Nephron progenitor cell (in vitro differentiated cells): ENCODE measurements at regions not wholly inside any gene's neighbourhood (a gene's known extent, or its start where the extent isn't known, plus 50 kb on each side); places are given as distances from the start of the nearest gene placed in this dataset.
"Not testable (repeated sequence)": the region's sequence is repeated elsewhere in the genome, so short reads cannot be mapped to it uniquely, and the experiment has no call there.

Source experiments
- DNase-seq: peaks from one replicate; pipeline ENCODE4 v3.0.0; 2021
- H3K27ac Mint-ChIP-seq: 2 replicates; pipeline ENCODE4 v1.8.0; 2021; ENCODE audit warnings: mild to moderate bottlenecking, moderate library complexity, mixed read lengths
- H3K27me3 Mint-ChIP-seq: 2 replicates; pipeline ENCODE4 v1.8.0; 2021; ENCODE audit warnings: mild to moderate bottlenecking, low read depth, mixed read lengths; ENCODE audit not compliant: poor library complexity
- H3K36me3 Mint-ChIP-seq: 2 replicates; pipeline ENCODE4 v1.8.0; 2021; ENCODE audit warnings: low read depth, mixed read lengths
- H3K4me1 Mint-ChIP-seq: 2 replicates; pipeline ENCODE4 v1.8.0; 2021; ENCODE audit warnings: mixed read lengths
- H3K4me3 Mint-ChIP-seq: 2 replicates; pipeline ENCODE4 v1.8.0; 2021; ENCODE audit warnings: mild to moderate bottlenecking, moderate library complexity, mixed read lengths
- H3K9me3 Mint-ChIP-seq: 2 replicates; pipeline ENCODE4 v1.8.0; 2021; ENCODE audit warnings: mild to moderate bottlenecking, moderate library complexity, mixed read lengths
- TF ChIP-seq, protein P1 (sequence below): fragments of 200-600 bp; sonication (generic); IDR thresholded peaks from 2 replicates; pipeline ENCODE4 v1.5.0; 2021; ENCODE audit warnings: antibody characterized with exemption

DNA sequence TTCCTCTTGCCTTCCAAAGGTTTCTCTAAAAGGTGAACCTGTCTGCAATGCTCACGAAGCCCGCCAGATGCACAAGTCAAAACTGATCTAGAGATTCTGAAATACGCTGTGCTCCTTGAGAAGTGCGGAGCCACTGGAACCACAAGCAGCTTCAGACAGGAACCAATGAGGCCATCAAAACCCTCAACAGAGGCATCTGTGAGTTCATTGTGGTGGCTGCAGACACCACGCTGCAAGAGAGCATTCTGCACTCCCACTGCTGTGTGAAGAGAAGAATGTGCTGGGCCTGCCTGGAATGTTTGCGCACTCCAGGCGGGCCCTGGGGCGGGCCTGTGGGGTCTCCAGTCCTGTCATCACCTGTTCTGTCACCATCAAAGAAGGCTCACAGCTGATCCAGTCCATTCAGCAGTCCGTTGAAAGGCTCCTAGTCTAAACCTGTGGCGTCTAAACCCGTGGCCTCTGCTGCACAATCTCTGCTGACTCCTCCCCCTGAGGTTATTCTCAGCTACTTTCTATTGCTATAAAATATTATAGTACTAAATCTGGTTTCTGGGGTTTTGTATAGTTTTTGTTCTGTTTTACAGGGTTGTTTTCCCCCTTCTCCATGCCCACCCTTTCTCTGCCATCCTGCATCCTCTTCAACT lies 187.4 kb downstream of the FAM72C start:
- not testable (repeated sequence) for H3K4me3 Mint-ChIP-seq, DNase-seq, H3K36me3 Mint-ChIP-seq, H3K4me1 Mint-ChIP-seq, H3K27ac Mint-ChIP-seq, H3K27me3 Mint-ChIP-seq, H3K9me3 Mint-ChIP-seq

DNA sequence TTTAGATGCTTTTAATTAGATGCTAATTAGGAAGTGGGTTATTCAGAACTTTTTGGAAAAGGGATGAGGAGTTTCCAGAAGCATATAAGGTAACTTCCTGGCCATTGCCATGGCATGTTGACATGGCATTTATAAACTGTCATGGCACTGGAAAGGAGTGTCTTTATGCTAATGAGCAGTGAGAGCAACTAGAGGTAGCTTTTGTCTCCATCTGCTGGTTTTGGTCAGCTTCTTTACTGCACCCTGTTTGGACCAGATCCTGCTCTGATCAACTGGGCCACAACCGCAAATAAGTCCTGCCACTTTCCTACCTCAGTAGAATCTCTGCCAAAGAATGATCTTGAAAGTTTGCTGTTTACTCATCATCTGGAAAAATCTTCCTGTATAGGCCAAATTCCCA lies 193.6 kb downstream of the FAM72C start:
- H3K27me3 Mint-ChIP-seq, H3K9me3 Mint-ChIP-seq, H3K27ac Mint-ChIP-seq, H3K36me3 Mint-ChIP-seq, H3K4me3 Mint-ChIP-seq, H3K4me1 Mint-ChIP-seq, DNase-seq: not testable (repeated sequence)

DNA sequence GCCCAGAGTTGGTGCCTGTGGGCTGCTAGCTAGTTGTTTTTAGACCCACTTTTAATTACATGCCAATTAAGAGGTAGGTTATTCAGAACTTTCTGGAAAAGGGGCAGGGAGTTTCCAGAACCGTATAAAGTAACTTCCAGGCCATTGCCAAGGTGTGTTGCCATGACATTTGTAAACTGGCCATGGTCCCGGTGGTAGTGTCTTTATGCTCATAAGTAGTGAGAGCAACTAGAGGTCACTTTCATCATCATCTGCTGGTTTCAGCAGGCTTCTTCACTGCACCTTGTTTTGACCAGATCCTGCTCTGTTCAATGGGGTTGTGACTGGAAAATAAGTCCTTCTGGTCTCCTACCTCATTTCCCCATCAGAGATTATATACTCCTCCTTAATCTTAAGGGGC lies 207.0 kb downstream of the FAM72C start:
- H3K4me3 Mint-ChIP-seq: not testable (repeated sequence)

DNA sequence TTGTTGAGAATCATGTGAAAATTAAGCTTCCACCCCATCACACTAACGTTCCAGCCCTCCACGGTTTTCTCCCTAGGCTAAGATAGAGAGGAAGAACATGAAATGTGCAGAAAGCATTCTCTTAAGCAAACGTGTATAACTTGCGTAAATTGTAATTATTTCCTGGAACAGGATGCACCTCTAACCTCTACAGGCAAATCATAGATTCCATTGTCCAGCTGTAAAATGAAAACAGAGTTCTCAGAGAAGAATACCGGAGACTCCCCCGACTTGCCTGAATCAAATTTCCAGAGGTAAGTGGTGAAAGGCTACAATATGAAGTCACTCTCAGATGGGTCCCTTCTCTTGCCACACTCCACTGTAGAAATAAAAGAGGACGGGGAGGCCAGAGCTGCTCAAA lies 211.4 kb downstream of the FAM72C start:
- H3K27ac Mint-ChIP-seq, H3K4me1 Mint-ChIP-seq, H3K4me3 Mint-ChIP-seq, H3K36me3 Mint-ChIP-seq, H3K27me3 Mint-ChIP-seq, DNase-seq: not testable (repeated sequence)
- peaks cover 27% of the 10 kb centered on the region for H3K9me3 Mint-ChIP-seq

More for the DNA sequence above, 207.0 kb downstream of the FAM72C start:
- H3K36me3 Mint-ChIP-seq, H3K27ac Mint-ChIP-seq, H3K4me1 Mint-ChIP-seq, DNase-seq, H3K27me3 Mint-ChIP-seq: not testable (repeated sequence)
- H3K9me3 Mint-ChIP-seq: peaks cover 25% of the 10 kb centered on the region

DNA sequence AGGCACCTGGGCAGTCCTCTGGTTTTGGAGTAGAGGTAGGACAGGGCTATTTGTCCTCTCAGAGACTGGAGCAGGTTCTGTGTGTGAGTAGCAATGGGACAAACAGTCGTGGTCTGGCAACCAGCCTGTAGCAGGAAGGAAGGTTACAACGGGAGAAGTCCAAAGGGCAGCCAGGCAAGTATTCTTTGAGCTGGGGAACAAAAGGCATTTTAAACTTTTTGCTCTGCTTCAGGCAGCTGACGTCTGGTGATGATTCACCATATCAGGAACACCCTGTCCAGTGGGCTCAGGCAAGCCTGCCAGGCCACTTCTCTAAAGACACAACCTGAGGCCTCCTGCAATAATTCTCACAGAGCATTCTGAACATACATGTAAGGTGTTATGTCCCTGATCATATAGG lies 215.8 kb downstream of the FAM72C start:
- H3K36me3 Mint-ChIP-seq, H3K27me3 Mint-ChIP-seq, H3K4me3 Mint-ChIP-seq, H3K4me1 Mint-ChIP-seq, DNase-seq, H3K27ac Mint-ChIP-seq: not testable (repeated sequence)
- peaks cover 38% of the 10 kb centered on the region for H3K9me3 Mint-ChIP-seq

DNA sequence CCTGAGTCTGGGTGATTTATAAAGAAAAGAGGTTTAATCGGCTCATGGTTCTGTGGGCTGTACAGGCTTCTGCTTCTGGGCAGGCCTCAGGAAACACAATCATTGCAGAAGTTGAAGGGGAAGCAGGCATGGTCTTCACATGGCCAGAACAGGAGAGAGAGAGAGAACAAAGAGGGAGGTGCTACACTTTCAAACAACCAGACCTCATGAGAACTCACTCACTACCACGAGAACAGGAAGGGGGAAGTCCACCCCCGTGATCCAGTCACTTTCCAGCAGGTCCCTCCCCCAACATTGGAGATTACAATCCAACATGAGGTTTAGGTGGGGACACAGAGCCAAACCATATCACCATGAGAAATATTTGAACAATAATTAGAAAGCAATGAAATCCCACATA lies 222.9 kb downstream of the FAM72C start:
- DNase-seq: no peak
- TF ChIP-seq, protein P1, sequence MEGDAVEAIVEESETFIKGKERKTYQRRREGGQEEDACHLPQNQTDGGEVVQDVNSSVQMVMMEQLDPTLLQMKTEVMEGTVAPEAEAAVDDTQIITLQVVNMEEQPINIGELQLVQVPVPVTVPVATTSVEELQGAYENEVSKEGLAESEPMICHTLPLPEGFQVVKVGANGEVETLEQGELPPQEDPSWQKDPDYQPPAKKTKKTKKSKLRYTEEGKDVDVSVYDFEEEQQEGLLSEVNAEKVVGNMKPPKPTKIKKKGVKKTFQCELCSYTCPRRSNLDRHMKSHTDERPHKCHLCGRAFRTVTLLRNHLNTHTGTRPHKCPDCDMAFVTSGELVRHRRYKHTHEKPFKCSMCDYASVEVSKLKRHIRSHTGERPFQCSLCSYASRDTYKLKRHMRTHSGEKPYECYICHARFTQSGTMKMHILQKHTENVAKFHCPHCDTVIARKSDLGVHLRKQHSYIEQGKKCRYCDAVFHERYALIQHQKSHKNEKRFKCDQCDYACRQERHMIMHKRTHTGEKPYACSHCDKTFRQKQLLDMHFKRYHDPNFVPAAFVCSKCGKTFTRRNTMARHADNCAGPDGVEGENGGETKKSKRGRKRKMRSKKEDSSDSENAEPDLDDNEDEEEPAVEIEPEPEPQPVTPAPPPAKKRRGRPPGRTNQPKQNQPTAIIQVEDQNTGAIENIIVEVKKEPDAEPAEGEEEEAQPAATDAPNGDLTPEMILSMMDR: no peak
- no peaks in the 10 kb centered on the region for H3K36me3 Mint-ChIP-seq
- peaks cover 66% of the 10 kb centered on the region for H3K9me3 Mint-ChIP-seq
- no peak overlapping the region for H3K27ac Mint-ChIP-seq
- H3K27me3 Mint-ChIP-seq: no peaks in the 10 kb centered on the region
- no peak overlapping the region for H3K4me3 Mint-ChIP-seq
- no peaks in the 10 kb centered on the region for H3K4me1 Mint-ChIP-seq

DNA sequence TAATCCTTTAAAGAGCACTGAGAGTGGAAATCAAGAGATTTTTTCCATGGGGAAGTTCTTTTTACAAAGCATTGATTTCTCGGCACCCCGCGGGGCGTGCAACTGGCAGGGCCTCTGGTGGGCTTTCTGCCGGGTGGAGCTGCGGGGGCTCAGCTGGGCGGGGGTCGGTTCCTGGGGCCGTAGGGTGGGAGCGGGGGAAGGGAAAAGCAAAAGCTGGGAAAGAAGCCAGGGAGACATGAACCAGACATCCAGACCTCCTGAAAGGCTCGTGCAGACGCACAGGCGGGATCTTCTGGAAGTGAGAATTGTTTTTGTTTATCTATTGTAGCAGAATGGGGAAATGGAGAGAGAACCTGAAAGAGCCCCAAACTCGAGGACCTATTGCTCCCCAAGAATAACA lies 235.2 kb downstream of the FAM72C start:
- no peak overlapping the region for H3K4me3 Mint-ChIP-seq
- TF ChIP-seq, protein P1: no peak
- no peak overlapping the region for H3K27ac Mint-ChIP-seq
- no peak for DNase-seq
- H3K9me3 Mint-ChIP-seq: peaks cover 54% of the 10 kb centered on the region
- no peaks in the 10 kb centered on the region for H3K27me3 Mint-ChIP-seq
- no peaks in the 10 kb centered on the region for H3K36me3 Mint-ChIP-seq
- H3K4me1 Mint-ChIP-seq: no peaks in the 10 kb centered on the region

DNA sequence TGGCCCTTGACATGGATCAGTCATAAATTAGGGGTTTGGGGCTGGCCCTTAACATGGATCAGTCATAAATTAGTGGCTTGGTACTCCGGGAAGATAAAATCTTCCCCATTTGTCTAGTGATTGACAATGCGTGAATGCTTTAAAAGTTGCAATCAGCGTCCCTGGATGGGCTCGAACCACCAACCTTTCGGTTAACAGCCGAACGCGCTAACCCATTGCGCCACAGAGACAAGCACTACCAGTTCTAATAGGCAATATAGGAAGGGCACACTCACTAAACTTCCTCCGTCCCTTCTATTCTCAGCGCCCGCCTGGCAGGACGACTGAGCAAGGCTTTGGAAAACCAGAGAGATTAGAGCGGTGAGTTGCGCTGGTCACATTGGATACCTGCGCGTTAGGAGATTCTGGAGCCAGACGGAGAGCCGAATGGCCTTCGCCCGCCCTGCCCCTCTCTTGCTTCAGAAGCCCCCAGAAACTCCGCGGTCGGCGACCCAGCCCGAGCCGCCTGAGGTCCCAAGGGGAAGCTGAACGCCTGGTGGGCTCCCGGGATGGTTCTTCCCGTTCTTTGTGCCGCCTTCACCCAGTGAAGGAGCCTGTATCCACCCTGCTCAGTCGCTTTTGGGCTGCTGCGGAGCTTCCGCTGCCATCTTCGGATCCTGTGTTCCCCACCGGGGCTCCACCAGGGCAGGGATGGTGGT lies 235.9 kb downstream of the FAM72C start:
- DNase-seq: no peak
- TF ChIP-seq, protein P1: no peak
- H3K27ac Mint-ChIP-seq: no peak overlapping the region
- H3K4me3 Mint-ChIP-seq: no peak overlapping the region
- no peaks in the 10 kb centered on the region for H3K27me3 Mint-ChIP-seq
- H3K36me3 Mint-ChIP-seq: no peaks in the 10 kb centered on the region
- peaks cover 61% of the 10 kb centered on the region for H3K9me3 Mint-ChIP-seq
- H3K4me1 Mint-ChIP-seq: no peaks in the 10 kb centered on the region

DNA sequence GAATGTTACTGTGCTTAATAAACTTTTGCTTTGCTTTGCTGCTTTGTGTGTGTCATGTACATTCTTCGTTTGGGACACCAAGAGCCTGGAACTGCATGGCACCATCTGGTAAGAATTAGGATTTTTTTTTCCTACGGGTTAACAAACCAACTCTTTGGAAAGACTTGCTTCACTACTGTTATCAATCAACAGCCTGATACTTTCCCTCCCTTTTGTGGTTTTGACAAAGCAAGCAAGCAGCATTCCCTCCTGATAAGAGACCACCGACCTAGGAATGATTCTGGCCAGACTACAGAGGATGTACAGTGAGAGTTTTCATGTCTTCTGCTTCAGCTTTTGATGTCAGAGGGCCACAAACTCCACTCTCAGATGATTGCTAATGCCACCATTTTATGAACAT lies 237.5 kb downstream of the FAM72C start:
- not testable (repeated sequence) for H3K4me1 Mint-ChIP-seq, H3K27me3 Mint-ChIP-seq, H3K36me3 Mint-ChIP-seq, H3K4me3 Mint-ChIP-seq, DNase-seq, H3K27ac Mint-ChIP-seq
- peaks cover 66% of the 10 kb centered on the region for H3K9me3 Mint-ChIP-seq

DNA sequence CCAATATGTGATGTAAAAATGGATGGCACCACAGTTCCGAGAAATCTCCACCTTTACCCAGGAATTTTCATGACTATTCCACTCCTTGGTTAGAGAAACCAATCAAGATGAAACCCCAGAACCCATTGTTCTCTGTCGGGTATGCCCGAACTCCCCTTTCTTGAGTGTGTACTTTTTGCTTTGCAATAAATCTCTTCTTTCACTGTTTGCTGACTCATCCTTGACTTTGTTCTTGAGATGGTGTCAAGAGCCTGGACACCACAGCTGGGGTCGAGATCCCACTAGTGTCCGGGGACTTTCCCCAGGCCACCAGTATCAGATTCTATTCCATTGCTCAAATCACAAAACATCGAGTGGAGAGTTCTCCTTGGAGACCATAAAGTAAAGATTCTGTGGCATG lies 240.9 kb downstream of the FAM72C start:
- not testable (repeated sequence) for H3K36me3 Mint-ChIP-seq, DNase-seq, H3K4me1 Mint-ChIP-seq, H3K27ac Mint-ChIP-seq, H3K27me3 Mint-ChIP-seq, H3K4me3 Mint-ChIP-seq
- H3K9me3 Mint-ChIP-seq: peaks cover 68% of the 10 kb centered on the region

DNA sequence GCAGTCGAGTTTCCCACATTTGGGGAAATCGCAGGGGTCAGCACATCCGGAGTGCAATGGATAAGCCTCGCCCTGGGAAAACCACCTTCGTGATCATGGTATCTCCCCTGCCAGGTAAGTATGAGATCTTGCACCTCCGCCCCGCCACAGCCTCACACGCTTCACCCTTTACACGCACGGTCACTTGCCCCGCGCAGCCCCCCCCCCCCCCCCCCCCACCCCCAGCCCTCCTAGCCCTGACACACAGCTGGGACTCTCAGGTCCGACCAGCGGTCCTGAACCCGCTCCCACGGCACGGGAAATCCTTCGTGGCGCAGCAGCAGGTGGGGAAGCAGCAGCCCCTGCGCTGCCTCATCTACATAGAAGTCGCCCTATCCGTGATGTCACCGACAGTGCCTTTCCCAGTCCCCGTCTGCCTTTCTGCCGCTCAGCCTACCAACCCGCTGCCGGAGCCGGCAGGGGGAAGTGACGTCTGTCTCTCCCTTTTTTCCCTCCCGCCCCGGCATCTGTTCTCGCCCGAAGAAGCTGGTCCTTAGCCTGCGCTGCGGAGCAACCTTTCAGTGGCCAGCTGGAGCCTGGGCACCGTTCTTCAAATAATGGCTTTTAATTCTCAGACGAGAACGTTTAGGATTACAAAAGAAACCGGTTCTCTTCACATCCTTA lies 242.2 kb downstream of the FAM72C start:
- H3K4me3 Mint-ChIP-seq: not testable (repeated sequence)

More for the DNA sequence above, 242.2 kb downstream of the FAM72C start:
- Mint-ChIP-seq H3K9me3 (peaks cover 61% of the 10 kb centered on the region), H3K27ac (peak overlapping the region; percentile 99)
- not testable (repeated sequence) for H3K27me3 Mint-ChIP-seq, H3K4me1 Mint-ChIP-seq, H3K36me3 Mint-ChIP-seq
- peak; percentile 3 for DNase-seq
